Nephron progenitor cell (in vitro differentiated cells): ENCODE measurements at regions not wholly inside any gene's neighbourhood (a gene's known extent, or its start where the extent isn't known, plus 50 kb on each side); places are given as distances from the start of the nearest gene placed in this dataset.

ENCODE experiments used
- DNase-seq: peaks from one replicate; pipeline ENCODE4 v3.0.0; 2021
- H3K27ac Mint-ChIP-seq: 2 replicates; pipeline ENCODE4 v1.8.0; 2021; ENCODE audit warnings: mild to moderate bottlenecking, moderate library complexity, mixed read lengths
- H3K27me3 Mint-ChIP-seq: 2 replicates; pipeline ENCODE4 v1.8.0; 2021; ENCODE audit warnings: mild to moderate bottlenecking, low read depth, mixed read lengths; ENCODE audit not compliant: poor library complexity
- H3K36me3 Mint-ChIP-seq: 2 replicates; pipeline ENCODE4 v1.8.0; 2021; ENCODE audit warnings: low read depth, mixed read lengths
- H3K4me1 Mint-ChIP-seq: 2 replicates; pipeline ENCODE4 v1.8.0; 2021; ENCODE audit warnings: mixed read lengths
- H3K4me3 Mint-ChIP-seq: 2 replicates; pipeline ENCODE4 v1.8.0; 2021; ENCODE audit warnings: mild to moderate bottlenecking, moderate library complexity, mixed read lengths
- H3K9me3 Mint-ChIP-seq: 2 replicates; pipeline ENCODE4 v1.8.0; 2021; ENCODE audit warnings: mild to moderate bottlenecking, moderate library complexity, mixed read lengths
- TF ChIP-seq, protein P1 (sequence below): fragments of 200-600 bp; sonication (generic); IDR thresholded peaks from 2 replicates; pipeline ENCODE4 v1.5.0; 2021; ENCODE audit warnings: antibody characterized with exemption

DNA sequence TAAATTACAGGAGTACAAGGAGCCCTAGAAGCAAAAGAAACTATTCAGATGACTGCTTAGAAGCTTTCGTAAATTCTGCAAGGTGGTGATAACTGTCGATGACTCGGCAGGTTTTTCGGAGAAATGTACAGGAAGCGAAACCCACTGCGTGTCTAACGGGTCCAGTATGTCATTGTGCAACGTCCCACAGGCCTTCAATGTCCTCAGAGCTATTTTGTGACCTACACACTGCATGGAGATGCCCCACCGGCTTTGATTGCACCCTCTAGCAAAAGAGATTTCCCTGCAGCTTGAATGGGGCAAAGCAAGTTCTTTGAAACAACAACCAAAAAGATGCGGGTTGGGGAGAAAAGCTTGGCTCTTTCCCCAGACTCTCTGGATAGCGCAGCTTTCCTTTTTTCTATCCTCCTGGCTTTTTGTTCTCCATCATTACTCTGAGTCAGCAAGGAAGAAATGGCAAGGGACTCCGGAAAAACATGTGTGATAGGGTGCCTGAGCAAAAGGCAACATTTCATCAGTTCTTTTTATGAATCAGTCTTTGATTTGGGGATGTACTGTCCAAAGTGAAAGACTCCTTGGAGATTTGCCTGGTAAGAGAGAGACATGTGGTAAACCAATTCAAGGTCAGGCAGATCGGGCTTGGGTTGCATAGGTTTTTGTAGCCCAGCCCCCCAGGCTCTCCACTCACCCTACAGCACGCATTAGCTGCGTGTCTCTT, 112.0 kb upstream of the TBL1X start:
- H3K4me1 Mint-ChIP-seq: peaks cover 25% of the 10 kb centered on the region
- TF ChIP-seq, protein P1, sequence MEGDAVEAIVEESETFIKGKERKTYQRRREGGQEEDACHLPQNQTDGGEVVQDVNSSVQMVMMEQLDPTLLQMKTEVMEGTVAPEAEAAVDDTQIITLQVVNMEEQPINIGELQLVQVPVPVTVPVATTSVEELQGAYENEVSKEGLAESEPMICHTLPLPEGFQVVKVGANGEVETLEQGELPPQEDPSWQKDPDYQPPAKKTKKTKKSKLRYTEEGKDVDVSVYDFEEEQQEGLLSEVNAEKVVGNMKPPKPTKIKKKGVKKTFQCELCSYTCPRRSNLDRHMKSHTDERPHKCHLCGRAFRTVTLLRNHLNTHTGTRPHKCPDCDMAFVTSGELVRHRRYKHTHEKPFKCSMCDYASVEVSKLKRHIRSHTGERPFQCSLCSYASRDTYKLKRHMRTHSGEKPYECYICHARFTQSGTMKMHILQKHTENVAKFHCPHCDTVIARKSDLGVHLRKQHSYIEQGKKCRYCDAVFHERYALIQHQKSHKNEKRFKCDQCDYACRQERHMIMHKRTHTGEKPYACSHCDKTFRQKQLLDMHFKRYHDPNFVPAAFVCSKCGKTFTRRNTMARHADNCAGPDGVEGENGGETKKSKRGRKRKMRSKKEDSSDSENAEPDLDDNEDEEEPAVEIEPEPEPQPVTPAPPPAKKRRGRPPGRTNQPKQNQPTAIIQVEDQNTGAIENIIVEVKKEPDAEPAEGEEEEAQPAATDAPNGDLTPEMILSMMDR: no peak
- H3K4me3 Mint-ChIP-seq: no peak overlapping the region
- peaks cover 6% of the 10 kb centered on the region for H3K27me3 Mint-ChIP-seq
- H3K36me3 Mint-ChIP-seq: no peaks in the 10 kb centered on the region
- H3K27ac Mint-ChIP-seq: no peak overlapping the region
- DNase-seq: no peak
- peaks cover 45% of the 10 kb centered on the region for H3K9me3 Mint-ChIP-seq

DNA sequence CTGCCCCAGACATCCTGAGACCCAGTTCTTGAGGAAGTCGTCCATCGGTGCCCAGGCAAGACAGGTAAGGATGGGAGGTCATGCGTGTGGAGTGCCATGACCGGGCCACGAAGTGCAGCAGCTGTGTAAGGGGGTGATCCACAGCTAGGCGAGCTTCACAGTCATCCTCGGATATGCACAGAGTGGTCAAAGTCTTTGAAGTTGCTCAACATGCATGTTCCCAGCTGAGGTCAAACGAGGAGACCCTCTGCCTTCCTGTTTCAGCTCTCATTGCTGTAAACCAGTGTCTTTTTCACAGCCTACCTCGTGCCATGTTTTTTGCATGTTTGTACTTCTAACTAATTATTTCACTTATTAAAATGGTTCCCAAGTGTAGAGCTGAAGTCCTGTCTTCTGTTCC, 109.9 kb upstream of the TBL1X start:
- peaks cover 10% of the 10 kb centered on the region for H3K27me3 Mint-ChIP-seq
- H3K9me3 Mint-ChIP-seq: peaks cover 42% of the 10 kb centered on the region
- no peaks in the 10 kb centered on the region for H3K36me3 Mint-ChIP-seq
- DNase-seq: no peak
- H3K27ac Mint-ChIP-seq: no peak overlapping the region
- H3K4me3 Mint-ChIP-seq: no peak overlapping the region
- H3K4me1 Mint-ChIP-seq: peaks cover 21% of the 10 kb centered on the region
- TF ChIP-seq, protein P1: no peak

DNA sequence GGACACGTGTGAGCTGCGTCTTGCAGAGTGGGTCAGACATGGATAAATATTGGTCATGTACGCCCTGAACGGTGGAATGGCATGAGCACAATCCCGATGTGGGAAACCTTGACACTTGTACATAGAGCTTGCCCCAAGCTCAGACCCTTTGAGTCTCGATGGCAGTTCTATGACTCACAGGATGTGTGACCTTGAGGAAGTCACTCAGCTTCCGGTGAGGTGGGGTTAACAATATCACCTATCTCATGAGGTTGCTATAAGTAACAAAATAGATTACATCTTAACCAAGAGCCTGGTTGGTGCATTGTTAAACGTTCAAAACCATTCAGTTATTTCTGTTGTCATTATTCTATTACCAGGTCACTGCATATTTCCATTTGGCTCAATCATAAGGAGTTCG, 109.1 kb upstream of the TBL1X start:
- H3K9me3 Mint-ChIP-seq: peaks cover 43% of the 10 kb centered on the region
- peaks cover 10% of the 10 kb centered on the region for H3K27me3 Mint-ChIP-seq
- H3K4me1 Mint-ChIP-seq: peaks cover 21% of the 10 kb centered on the region
- H3K36me3 Mint-ChIP-seq: no peaks in the 10 kb centered on the region
- no peak for DNase-seq
- TF ChIP-seq, protein P1: no peak
- no peak overlapping the region for H3K4me3 Mint-ChIP-seq
- H3K27ac Mint-ChIP-seq: no peak overlapping the region

DNA sequence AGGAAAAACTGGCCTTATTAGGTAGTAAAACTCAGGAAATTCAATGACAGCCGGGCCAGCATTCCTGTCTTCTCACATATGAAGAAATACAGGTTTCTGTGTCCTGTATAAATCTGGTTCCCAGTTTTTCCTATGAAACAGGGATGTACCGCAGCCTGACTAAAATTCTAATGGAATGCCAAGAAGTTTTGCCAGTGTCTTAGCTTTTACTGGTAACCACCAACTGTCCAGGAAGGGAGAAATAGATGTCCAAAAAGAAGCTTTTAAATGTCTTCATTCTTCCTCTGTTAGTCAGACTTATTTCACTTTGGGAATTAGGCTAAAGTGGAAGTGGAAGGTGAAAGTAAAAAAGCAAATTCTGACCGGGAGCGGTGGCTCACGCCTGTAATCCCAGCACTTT, 108.0 kb upstream of the TBL1X start:
- Mint-ChIP-seq H3K4me3 (no peak overlapping the region), H3K36me3 (no peaks in the 10 kb centered on the region), H3K27me3 (peaks cover 7% of the 10 kb centered on the region), H3K4me1 (peaks cover 19% of the 10 kb centered on the region), H3K9me3 (peaks cover 44% of the 10 kb centered on the region), H3K27ac (no peak overlapping the region)
- DNase-seq: no peak
- TF ChIP-seq, protein P1: no peak

DNA sequence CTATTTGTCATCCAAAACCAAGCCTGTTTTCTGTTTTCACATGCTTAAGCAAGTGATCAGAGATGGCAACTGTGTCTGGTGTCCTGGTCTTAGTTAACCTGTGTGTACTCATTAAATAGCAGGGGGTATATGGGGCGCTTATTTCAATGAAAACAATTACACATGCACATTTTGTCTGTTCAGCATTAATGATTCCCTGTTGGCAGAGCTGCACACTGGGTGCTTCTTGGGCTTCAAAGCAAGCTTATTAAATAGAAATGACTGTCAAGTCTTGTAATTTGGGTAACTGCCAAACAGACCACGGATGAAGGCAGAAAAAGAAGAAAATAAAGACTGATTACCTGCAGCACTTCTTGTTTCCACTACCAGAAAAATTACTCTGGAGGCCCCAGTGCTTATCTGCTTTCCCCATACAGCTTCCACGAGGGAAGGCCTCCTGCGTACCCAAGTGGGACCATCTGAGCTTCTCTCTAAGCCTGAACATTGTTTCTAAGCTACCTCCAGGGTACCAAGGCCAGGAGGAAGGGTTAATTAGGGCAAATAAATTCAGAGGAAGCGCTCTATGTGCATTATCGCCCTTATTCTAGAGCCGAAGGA, 107.2 kb upstream of the TBL1X start:
- no peak for DNase-seq
- H3K9me3 Mint-ChIP-seq: peaks cover 41% of the 10 kb centered on the region
- no peak overlapping the region for H3K27ac Mint-ChIP-seq
- H3K27me3 Mint-ChIP-seq: peaks cover 5% of the 10 kb centered on the region
- H3K4me3 Mint-ChIP-seq: no peak overlapping the region
- TF ChIP-seq, protein P1: no peak
- no peaks in the 10 kb centered on the region for H3K36me3 Mint-ChIP-seq
- peaks cover 12% of the 10 kb centered on the region for H3K4me1 Mint-ChIP-seq
